GM23338 (cell line): ENCODE measurements at regions not wholly inside any gene's neighbourhood (a gene's known extent, or its start where the extent isn't known, plus 50 kb on each side); places are given as distances from the start of the nearest gene placed in this dataset.

Source experiments
- EZH2 ChIP-seq: fragments of 200-600 bp; sonication (generic); IDR thresholded peaks from one replicate; pipeline ENCODE4 v1.8.0; 2017; ENCODE audit warnings: antibody characterized with exemption, mild to moderate bottlenecking, low read depth; ENCODE audit not compliant: unreplicated experiment
- STAT1 ChIP-seq: IDR thresholded peaks from one replicate; pipeline ENCODE4 v1.6.1; 2016; ENCODE audit warnings: antibody characterized with exemption; ENCODE audit not compliant: unreplicated experiment
- TF ChIP-seq, protein P1 (sequence below), 2 experiments: fragments of 200-600 bp in 1 of 2; sonication (generic) in 1 of 2; conservative IDR thresholded peaks; 2 replicates each; pipeline versions ENCODE4 v1.5.1 to v1.6.1; 2016 to 2017; ENCODE audit warnings: antibody characterized with exemption in 2 of 2, low read depth in 2 of 2, mild to moderate bottlenecking in 2 of 2, moderate library complexity in 1 of 2

- TF ChIP-seq, protein P1, sequence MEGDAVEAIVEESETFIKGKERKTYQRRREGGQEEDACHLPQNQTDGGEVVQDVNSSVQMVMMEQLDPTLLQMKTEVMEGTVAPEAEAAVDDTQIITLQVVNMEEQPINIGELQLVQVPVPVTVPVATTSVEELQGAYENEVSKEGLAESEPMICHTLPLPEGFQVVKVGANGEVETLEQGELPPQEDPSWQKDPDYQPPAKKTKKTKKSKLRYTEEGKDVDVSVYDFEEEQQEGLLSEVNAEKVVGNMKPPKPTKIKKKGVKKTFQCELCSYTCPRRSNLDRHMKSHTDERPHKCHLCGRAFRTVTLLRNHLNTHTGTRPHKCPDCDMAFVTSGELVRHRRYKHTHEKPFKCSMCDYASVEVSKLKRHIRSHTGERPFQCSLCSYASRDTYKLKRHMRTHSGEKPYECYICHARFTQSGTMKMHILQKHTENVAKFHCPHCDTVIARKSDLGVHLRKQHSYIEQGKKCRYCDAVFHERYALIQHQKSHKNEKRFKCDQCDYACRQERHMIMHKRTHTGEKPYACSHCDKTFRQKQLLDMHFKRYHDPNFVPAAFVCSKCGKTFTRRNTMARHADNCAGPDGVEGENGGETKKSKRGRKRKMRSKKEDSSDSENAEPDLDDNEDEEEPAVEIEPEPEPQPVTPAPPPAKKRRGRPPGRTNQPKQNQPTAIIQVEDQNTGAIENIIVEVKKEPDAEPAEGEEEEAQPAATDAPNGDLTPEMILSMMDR (conservative IDR thresholded peaks at IDR 0.05; ENCODE audit: low read depth in 2 of 2): no peak
- TF ChIP-seq EZH2 (no peak), STAT1 (no peak)
These were observed 368.9 kb upstream of the ASIC2 start for GRCh38 chr17:33661975-33662374.
